ENCODE measurements at regions not wholly inside any gene's neighbourhood (a gene's known extent, or its start where the extent isn't known, plus 50 kb on each side); places are given as distances from the start of the nearest gene placed in this dataset.

DNA sequence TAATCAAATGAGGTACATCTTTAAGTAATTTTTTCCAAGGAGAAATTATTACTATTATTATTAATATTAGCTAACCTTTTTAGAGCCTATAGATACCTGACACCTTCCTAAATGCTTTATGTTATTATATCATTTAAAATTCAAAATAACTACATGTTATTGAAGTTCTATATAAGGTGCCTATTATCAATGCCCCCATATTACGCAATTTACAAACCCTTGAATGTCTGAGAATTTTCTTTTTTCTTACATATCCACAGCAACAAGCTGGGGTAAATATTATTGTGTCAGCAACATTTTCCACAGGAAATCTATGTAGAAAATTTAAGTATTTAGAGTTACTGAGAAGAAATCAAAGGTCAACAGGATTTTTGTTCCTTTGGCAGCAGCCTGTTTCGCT is 327.3 kb downstream of the NXPE2 start:
- no peak for TF ChIP-seq CTCF (optimal IDR thresholded peaks at IDR 0.05 in 1 of 3, IDR thresholded peaks at IDR 0.05 in 1 of 3, conservative IDR thresholded peaks at IDR 0.05 in 1 of 3; ENCODE audit: extremely low read depth in 1 of 3, insufficient read depth in 2 of 3, low read length in 3 of 3)
- TF ChIP-seq EZH2 (IDR thresholded peaks at IDR 0.05; ENCODE audit: low read length): no peak

All from keratinocyte (primary cell).